GM20431 (cell line): ENCODE measurements at regions not wholly inside any gene's neighbourhood (a gene's known extent, or its start where the extent isn't known, plus 50 kb on each side); places are given as distances from the start of the nearest gene placed in this dataset.
"Not testable (repeated sequence)": the region's sequence is repeated elsewhere in the genome, so short reads cannot be mapped to it uniquely, and the experiment has no call there.

Source experiments
- in situ Hi-C: fragments of 300-500 bp; cut with MseI, MboI; formaldehyde crosslinking; loops from one replicate; pipeline ENCODE4 v1.15.0; 2020; ENCODE audit warnings: low sequenced_read_pairs; ENCODE audit not compliant: unreplicated experiment

- in situ Hi-C loops: no loop called here
Observed at GRCh38 chr14:71235875-71236274, 328.6 kb downstream of the PCNX1 start.

GRCh38 chr14:71236487-71236886 is 329.2 kb downstream of the PCNX1 start:
- in situ Hi-C loops: no loop called here

GRCh38 chr14:71237556-71237955 is 330.3 kb downstream of the PCNX1 start:
- in situ Hi-C loops: no loop called here

- in situ Hi-C loops: no loop called here
Observed at GRCh38 chr14:71238835-71239234, 331.6 kb downstream of the PCNX1 start.

GRCh38 chr14:71240171-71240570 is 332.9 kb downstream of the PCNX1 start:
- in situ Hi-C loops: no loop called here

- in situ Hi-C loops: no loop called here
Observed at GRCh38 chr14:71240866-71241520, 333.7 kb downstream of the PCNX1 start.

- in situ Hi-C loops: no loop called here
Observed at GRCh38 chr14:71242237-71242748, 335.0 kb downstream of the PCNX1 start.

GRCh38 chr14:71243697-71244096 is 336.4 kb downstream of the PCNX1 start:
- in situ Hi-C loops: no loop called here

GRCh38 chr14:71244341-71244740 is 337.1 kb downstream of the PCNX1 start:
- in situ Hi-C loops: no loop called here

GRCh38 chr14:71245659-71246361 is 338.6 kb downstream of the PCNX1 start:
- in situ Hi-C loops: no loop called here

GRCh38 chr14:71246539-71246938 is 339.3 kb downstream of the PCNX1 start:
- in situ Hi-C loops: no loop called here

GRCh38 chr14:71247106-71247505 is 339.8 kb downstream of the PCNX1 start:
- in situ Hi-C loops: no loop called here

GRCh38 chr14:71248194-71248593 is 340.9 kb downstream of the PCNX1 start:
- in situ Hi-C loops: no loop called here

GRCh38 chr14:71250347-71250746 is 343.1 kb downstream of the PCNX1 start:
- in situ Hi-C loops: no loop called here

GRCh38 chr14:71250791-71251190 is 343.5 kb downstream of the PCNX1 start:
- in situ Hi-C loops: no loop called here

- in situ Hi-C loops: not testable (repeated sequence)
Observed at GRCh38 chr14:71254091-71254719, 346.9 kb downstream of the PCNX1 start.

- in situ Hi-C loops: no loop called here
Observed at GRCh38 chr14:71261206-71261605, 353.9 kb downstream of the PCNX1 start.

- in situ Hi-C loops: no loop called here
Observed at GRCh38 chr14:71262441-71262840, 355.2 kb downstream of the PCNX1 start.

GRCh38 chr14:71264260-71264659 is 357.0 kb downstream of the PCNX1 start:
- in situ Hi-C loops: no loop called here

- in situ Hi-C loops: no loop called here
Observed at GRCh38 chr14:71267007-71267513, 359.8 kb downstream of the PCNX1 start.

GRCh38 chr14:71267691-71268090 is 360.4 kb downstream of the PCNX1 start:
- in situ Hi-C loops: no loop called here
